HG02973 (cell line): ENCODE measurements at regions not wholly inside any gene's neighbourhood (a gene's known extent, or its start where the extent isn't known, plus 50 kb on each side); places are given as distances from the start of the nearest gene placed in this dataset.

Experiments
- ATAC-seq: cut with Tn5 transposase; IDR thresholded peaks from one replicate; pipeline ENCODE4 v1.9.1; 2021; ENCODE audit warnings: moderate library complexity; ENCODE audit not compliant: unreplicated experiment

DNA sequence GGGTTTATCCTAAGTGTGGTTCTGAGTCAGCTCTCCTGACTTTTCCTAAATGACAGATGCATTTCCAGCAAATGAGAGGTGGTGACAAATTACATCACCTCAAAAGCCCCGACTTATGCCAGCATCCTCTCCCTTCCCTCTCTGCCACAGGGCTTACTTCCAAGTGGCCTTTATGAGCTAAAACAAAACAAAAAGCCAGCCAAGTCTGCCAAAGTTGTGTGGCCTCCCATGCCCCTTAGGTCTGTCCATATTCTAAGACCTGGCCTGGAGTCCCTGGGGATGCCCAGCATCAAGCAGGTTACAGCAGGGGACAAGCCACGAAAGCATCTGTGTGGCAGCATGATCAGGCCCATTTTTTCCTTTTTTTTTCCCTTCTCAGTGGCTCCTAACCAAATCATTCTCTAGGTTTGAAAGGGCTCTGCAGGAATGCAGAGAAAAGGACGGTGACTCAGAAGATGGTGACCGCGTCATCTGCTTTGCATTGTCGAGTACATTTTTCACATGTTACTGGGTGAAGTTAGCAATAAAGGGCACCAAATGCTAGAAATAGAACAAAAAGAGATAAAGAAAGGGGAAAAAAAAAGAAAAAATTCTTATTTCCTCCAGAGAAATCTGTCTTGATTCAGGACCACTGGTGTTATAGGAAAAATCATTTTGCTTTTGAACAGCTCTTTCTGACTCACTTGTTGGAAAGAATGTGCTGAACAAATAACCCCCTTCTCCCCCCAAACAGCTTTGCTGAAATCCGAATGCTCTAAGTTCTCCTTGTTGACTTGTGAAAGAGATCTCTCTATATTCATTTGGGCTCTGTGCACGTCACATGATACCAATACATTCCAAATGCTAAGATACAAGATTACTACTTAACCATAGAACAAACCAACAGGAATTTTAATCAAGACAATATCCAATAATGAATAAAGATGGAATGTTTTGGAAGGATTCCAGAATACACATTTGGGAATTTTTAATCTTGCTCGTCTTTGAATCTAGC lies 178.7 kb downstream of the EN1 start:
- no peak for ATAC-seq

DNA sequence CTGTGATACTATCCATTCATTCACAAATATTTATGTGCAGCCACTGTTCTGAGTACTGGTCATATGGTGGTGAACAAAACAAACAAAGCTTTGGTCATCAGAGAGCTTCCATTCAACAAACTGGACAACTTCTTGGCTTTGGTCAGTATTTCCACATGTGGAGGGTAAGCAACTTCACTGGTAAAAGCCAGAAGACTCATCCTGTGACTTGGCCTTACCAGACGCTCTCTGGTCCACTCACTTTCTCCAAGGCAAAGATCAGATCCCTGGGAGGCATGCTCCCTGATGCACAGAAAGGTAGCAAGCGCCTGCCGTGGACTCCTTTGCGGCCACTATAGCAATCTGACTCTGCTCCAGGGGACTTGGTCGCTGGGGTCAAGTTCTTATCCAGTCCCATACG lies 179.5 kb downstream of the EN1 start:
- no peak for ATAC-seq

DNA sequence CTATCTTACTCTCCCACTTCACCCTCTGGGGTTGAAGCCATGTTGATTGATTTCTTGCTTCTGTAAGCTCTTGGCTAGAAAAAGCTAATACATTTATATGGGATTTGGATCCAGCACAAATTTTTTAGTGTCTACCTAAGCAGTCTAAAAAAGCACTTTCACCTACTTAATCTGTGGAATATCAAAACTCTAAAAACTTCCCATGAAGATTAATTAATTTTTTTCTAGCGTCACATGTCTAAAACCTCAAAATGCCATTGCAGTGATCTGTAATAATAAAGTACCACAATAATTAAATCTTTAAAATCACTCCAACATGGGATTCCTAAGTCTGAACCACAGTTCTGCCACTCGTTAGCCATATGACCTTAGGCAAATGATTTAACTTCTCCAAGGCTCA lies 180.1 kb downstream of the EN1 start:
- ATAC-seq, result no peak

DNA sequence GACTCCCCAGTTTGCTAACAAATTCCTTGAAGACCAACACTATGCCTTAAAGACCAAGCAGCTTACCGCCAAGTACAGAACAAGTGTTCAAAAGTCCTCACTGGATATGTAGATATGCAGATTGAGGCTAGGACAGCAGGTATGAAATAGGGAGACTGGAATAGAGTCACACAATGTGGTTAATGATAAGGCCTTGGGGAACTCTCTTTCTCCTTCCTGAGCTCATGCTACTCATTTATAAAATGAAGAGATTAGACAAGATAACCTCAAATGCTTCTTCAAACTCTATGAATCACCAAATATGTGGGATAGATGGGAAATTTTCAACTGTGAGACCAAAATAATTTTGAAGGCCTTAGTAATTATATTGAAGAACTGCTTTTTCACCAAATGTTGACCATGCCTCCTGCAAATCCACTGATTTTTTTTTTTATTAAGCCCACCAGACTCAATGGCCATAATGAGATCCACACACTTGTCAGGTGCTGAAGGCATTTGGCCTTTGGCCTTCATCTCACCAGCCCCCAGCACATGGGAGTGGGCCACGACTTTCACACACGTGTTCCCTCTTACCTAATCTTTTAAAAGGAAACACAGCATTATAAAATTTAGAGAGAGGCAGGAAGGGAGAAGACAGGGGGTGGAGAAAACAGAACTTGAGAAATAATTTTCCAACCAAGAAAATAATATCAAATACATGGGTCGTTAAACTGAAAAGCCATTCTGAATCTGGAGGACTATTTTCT lies 181.5 kb downstream of the EN1 start:
- ATAC-seq, result no peak

DNA sequence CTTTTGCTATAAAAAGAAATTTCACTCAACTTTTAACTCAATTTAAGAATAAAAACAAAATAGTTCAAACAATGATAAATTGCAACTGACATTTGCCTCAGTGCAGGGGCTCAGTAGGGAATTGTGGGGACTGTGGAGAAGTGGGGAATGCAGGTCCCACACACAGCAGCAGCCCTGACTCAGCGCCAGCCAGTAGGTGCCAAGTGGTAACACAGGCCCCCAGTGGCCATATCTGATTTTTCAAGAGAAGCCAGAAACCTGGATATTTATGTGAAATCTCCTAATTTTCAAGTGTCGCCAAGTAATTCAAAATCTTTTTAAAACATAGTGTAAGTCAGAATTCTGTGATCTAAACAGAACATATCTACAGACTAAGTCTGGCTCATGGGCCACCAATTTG lies 186.3 kb downstream of the EN1 start:
- ATAC-seq, result no peak

DNA sequence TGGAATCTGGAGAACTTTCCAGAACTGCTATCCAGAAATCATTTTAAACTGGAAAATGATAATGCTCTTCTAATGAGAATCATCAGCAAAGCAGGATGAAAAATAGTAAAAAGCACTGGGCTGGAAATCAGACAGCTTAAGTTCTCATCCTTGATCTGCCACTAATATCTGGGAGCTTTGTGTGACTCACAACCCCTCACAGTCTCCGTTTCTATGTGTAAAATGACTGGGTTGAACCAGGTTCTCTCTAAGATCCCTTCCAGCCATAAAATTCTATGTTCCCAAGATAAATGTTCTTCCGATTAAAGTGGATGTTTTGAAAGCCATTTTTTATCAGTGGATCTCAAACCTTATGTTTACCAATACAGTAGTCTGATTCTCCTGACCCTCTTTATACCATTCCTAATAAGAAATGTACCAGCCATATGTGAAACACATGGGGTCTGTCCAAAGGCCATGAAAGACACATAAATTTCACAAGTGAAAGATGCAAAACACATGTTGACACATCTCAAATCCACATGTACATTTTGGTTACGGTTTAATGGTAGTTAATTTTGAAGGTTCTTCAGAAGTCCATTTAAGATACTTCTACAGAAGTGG lies 188.8 kb downstream of the EN1 start:
- ATAC-seq, result no peak

DNA sequence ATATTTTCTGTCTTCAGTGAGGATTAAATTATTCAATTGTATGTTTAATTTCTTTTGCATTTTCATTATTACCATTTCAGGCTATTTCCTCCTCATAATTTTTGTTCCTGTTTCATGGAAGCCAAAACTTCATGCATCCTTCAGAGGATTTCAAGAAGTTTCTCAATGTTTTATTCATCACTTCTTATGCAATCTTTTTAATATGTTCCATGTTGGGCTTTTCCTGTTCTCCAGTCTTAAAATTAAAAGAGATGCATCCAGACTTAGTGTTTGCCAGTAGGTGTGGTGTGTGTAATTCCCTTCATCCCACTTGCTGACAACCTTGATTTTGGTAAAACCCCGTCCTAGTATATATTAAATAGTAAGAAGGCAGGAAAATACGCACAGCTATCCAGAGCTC lies 190.0 kb downstream of the EN1 start:
- no peak for ATAC-seq

DNA sequence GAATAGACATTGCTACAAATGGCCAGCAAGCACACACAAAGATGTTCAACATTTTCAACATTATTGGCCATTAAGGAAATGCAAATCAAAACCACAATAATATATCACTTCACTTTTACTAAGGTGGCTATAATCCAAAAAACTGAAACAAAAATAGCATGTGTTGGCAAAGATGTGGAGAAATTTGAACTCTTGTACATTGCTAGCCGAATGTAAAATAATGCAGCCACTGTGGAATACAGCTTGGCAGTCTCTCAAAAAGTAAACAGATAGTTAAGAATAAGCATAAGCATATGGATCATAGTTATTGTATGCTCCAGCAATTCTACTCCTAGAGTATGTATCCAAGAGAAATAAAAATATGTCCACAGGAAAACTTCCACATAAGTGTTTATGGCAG lies 192.5 kb downstream of the EN1 start:
- ATAC-seq, result no peak

DNA sequence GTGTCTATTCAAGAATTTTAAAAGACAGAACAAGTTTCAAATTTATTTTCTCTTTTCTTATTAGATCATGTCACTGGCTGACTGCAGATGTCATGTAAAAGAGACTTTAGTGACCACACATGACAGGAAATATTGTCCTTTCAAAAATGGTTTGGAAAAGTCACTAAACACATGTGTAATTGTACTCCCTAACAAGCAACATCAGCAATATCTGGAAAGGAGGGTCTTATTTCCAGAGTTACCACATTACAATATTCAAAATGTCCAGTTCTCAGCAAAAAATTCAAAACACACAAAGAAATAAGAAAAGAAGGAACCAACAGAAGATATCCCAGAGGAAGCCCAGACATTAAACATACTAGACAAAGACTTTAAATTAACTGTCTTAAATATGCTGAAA lies 197.1 kb downstream of the EN1 start:
- no peak for ATAC-seq

DNA sequence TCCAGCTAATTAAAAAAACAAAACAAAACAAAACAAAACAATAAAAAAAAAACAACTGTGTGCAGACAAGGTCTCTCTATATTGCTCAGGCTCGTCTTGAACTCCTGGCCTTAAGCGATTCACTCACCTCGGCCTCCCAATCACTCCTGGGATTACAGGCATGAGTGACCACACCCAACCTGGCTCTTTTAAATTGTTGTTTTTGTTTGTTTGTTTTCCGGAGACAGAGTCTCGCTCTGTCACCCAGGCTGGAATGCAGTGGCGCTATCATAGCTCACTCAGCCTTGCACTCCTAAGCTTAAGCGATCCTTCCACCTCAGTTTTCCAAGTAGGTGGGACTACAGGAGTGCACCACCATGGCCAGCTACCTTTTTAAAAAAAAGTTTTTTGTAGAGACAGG lies 201.6 kb downstream of the EN1 start:
- ATAC-seq, result no peak

DNA sequence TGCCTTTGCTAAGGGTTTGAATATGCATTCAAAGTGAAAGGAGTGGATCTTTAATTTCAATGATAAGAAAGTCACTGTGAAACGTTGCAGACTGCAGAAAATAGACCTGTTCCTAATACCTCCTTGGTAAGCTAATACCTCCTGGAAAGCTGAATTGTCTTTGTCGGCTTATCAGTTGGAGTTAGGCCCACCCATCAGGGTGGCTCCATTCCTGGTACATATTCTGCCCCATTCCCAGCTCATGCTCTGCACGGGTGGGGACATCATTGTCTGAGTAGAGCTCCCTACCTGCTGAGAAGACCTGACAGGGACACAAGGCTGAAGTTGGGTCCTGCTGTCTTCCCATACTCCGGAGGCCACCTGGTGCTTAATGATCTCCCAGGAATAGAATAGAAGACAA lies 203.3 kb downstream of the EN1 start:
- no peak for ATAC-seq

DNA sequence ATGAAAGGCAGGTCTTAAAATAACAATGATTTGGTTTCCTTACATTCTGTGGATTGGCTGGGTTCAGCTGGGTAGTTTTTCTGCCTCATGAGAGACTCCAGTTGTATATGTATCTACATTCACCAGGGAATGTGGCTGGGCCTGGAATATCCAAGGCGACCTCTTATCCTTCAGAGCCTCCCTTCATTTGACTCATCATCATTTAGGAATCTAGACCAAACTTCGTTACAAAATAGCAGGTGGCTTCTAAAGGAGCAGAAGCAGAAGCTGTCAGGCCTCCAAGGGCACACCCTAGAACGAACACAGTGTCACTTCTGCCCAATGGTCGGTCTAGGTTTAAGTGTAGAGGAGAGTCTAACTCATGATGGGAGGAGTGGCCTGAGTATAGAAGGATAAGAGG lies 204.2 kb downstream of the EN1 start:
- no peak for ATAC-seq

DNA sequence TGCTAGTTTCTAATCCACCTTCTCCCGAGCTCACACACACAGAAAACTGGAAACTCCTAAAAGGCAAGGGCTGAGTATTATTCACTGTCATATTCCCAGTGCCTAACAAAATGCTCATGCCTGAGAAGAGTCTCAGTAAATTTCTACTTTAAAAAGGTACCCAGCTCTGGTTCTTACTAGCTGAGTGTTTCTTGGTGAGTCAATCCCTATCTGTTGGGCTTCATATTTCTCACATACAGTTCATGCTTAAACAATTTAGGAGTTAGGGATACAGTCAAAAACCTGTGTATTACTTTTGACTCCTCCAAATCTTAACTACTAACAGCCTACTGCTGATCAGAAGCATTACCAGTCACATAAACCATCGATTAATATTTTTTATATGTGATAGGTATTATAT lies 204.9 kb downstream of the EN1 start:
- no peak for ATAC-seq

DNA sequence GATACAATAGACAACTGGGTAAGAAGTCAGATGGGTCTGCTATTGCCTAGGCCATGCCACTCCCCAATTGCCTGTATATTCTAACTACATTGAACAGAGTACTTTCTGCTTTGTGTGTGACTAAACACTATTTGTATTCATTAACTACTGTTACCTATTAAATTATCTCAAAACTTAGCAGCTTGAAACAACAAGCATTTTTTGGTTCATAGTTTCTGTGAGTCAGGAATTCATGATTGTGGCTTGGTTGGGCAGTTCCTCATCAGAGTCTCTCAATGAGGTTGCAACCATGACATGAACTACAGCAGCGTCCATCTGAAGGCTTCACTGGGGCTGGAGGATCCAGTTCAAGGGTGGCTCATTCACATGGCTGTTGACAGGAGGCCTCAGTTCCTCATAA lies 205.7 kb downstream of the EN1 start:
- ATAC-seq, result no peak

DNA sequence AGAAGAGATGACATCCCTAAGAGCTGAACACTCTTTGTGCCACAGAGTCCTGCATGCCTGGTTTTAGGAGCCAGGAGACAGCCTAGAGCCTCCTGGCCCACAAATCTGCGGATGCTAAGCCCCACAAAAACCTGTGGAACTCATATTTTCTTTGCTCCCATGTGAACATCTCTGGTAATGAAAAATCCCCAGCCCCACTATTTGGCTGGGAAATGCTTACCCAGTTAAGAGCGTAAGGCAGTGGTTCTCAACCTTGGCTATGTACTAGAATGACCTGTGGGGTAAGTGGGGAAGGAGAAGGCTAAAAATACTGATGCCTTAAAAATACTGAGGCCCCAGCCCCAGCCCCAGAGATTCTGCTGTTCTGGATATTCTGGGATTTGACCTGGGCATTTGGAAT lies 208.1 kb downstream of the EN1 start:
- ATAC-seq, result no peak

DNA sequence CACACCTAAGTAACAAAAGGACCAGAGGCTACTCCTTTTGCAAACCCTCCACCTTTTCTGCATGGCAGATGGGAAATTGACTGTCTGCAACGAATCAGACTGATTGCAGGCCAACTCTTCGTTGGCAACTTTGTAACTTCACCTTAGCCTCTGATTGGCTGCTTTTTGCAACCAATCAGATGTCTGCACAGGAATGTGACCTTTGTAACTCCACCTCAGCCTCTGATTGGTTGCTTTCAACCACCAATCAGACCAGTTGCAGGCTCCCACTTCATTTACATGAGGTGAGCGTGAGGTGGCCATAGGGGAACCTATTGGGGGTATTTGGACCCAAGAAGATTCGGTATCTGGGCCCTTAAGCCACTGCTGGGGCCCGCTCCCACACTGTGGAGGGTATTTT lies 209.0 kb downstream of the EN1 start:
- ATAC-seq, result no peak

DNA sequence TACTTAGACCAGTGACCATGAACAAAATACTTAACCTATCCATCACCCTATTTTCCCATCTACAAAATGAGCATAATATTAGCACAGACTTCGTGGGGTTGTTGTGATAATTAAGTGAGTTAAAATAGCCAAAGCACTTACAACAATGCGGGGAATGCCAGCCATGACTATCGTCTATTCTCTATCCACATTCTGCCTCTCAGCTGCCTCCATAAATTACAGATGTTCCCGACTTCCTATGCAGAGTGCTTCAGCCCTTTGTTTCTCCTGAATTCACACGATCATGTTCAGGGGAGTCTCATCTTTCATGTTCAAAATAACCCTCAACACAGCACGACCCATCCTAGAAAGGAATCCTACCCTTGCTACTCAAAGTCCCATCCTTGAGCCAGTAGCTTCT lies 211.6 kb downstream of the EN1 start:
- no peak for ATAC-seq

DNA sequence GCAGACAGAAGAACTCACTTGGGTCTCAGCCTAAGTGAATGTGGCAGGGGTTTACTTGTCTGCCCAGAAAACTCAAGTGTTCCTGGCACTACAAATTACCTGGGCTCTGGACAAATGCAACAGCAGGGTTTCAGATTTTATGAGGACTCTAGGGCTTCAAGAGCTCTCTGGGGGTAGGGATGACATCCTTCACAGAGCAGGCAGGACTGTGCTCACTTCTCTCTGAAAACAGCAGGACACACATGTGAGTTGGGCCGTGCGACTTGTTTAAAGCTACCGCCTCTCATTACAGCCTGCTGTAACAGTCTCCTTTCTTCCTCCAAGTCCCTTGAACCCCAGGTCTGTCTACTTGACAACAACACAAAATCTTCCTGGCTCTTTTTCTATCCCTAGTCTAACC lies 212.6 kb downstream of the EN1 start:
- no peak for ATAC-seq

DNA sequence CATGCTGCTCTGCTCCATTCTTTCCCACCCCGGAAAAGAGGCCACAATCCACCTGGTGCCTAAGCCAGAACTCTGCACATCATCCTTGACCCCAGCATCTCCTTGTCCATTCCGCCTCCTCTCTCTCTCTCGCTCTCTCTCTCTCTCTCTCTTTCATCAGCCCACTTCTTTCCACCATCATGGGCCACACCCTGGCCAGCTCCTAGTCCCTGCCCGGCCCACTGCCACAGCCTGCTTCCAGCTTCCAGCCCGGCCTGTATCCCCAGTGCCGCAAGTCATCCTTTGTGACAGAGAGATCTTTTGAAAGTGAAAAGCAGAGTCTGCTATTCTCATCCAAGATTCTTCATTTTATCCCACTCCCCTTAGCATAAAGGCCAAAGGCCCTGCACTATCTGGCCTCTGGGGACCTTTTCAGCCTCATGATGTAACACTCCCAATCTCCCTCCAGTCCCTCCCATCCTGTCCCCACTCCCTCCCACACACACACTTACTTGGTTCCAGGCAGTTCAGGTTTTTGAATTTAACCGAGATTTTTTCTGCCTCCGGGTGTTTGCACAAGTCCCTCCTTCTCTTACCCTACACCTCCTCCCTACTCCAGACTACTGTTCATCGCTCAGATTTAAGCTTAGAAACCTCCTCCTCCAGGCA lies 214.0 kb downstream of the EN1 start:
- ATAC-seq, result no peak

DNA sequence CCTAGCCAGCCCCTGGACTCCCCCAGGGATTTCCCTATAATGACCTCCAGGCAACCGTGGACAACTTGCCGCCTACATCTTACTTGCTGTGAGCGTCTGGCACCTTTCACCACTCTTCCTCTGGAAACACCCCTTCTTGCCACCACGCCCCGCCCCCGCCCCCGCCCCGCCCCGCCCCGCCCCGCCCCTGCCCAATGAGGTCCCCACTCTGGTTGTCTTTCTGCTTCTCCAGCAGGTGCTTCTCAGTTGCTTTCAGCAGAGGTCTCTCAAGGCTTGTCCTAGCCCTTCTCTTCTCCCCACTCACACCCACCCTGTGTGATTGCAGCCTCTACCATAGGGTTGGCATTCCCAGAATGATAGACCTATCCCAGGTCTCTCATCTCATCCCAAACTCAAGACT lies 214.5 kb downstream of the EN1 start:
- no peak for ATAC-seq

DNA sequence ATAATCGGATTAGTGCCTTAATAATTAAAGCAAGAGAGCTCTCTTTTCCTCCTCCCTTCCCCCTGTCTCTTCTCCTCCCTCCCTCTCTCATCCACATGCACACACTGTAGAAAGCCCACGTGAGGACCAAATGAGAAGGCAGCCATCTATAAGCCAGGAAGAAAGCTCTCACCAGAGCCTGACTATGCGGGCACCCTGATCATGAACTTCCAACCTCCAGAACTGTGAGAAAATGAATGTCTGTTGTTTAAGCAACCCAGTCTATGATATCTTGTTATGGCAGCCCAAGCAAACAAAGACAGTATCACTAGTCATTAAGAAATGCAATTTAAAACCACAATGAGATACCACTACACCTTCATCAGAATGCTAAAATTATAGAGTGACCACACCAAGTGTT lies 220.3 kb downstream of the EN1 start:
- no peak for ATAC-seq
